ENCODE measurements at regions not wholly inside any gene's neighbourhood (a gene's known extent, or its start where the extent isn't known, plus 50 kb on each side); places are given as distances from the start of the nearest gene placed in this dataset.
"Not testable (repeated sequence)": the region's sequence is repeated elsewhere in the genome, so short reads cannot be mapped to it uniquely, and the experiment has no call there.

DNA sequence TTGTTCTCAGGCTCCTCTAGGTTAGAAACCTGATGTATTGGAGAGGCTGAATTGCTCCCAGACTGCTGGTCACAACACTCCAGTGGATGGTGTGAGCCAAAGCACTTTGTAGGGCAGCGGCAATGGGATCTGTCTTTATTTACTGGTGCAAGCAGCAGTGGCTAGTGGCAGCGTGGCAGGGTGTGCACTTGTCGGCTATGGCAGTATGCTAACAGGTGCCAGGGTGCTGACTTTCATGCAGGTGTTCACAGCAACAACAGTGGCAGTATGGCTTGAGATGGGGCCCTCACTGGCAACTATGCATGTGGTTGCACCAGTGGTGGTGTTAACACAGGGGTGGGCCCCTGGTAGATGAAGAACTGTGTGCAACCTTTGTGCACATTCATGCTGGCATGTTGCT lies 347.8 kb downstream of the DSC3 start:
- DNase-seq, result no peak

- DNase-seq, result no peak
Observed at GRCh38 chr18:30689216-30689615, 353.3 kb downstream of the DSC3 start.

DNA sequence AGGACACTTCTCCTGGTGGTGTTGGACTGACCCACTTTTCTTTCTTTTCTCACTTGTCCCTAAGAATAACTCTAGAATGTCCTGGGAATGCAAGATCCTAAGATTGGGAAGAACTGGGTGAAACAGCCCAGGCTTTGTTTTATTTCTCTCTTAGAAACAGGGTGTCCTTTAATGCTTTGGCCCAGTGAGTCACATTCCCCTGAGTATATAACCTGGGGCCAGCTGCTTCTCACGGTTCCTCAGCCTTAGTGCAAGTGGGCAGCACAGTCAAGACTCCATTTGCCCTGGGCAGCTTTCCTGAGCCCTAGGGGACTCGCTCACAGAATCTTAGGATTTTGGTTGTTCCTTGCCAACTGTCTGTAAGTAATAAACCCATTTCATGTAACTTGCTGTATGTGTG lies 355.0 kb downstream of the DSC3 start:
- DNase-seq, result no peak

DNA sequence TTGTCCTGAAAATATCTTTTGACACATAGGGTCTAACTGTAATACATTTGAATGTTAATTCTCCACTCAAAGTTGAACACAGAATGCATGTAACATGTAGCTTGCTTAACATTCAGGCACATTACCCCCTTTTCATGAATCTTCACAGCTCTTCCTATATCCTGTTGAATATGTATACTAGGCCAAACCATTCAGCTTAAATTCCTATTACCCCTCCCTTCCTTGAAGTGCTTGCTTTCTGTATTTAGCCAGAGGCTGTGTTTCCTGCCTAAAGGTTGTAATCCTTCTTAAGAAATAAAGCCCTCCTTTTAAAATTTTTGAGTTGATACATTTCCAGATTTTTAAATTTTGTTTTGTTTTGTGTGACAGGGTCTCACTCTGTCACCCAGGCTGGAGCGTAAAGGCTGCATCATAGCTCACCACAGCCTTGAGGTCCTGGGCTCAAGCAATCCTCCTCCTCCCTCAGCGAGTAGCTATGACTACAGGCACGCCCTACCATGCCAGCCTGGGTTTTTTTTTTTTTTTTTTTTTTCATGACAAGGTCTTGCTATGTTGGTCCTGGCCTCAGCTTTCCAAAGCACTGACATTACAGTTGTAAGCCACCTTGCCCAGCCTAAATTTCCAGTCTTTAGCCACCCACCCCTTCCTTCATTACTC lies 357.6 kb downstream of the DSC3 start:
- DNase-seq, result no peak

DNA sequence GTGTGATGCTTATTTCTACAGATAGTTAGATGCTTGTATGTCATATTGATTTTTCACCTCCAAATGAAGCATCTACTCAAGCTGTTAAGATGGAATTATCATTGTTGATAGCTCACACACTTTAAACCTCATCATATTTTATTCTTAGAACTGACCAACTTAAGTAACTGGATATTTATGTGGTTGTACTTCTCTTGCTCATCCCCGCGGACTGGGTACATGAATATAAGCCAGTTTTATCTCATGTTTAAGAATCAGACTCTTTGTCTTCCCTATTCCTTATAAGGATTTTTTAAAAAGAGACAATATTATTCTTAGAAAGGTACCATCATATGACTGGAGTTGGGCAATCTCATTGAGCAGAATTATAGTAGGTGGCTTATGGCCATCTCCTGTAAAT lies 358.7 kb downstream of the DSC3 start:
- no peak for DNase-seq

GRCh38 chr18:30682672-30683071 lies 359.9 kb downstream of the DSC3 start:
- DNase-seq, result no peak

- no peak for DNase-seq
Observed at GRCh38 chr18:30679285-30679930, 363.1 kb downstream of the DSC3 start.

GRCh38 chr18:30677813-30678212 lies 364.7 kb downstream of the DSC3 start:
- DNase-seq, result not testable (repeated sequence)

GRCh38 chr18:30676053-30676480 lies 366.5 kb downstream of the DSC3 start:
- no peak for DNase-seq

GRCh38 chr18:30675493-30675892 lies 367.0 kb downstream of the DSC3 start:
- no peak for DNase-seq

DNA sequence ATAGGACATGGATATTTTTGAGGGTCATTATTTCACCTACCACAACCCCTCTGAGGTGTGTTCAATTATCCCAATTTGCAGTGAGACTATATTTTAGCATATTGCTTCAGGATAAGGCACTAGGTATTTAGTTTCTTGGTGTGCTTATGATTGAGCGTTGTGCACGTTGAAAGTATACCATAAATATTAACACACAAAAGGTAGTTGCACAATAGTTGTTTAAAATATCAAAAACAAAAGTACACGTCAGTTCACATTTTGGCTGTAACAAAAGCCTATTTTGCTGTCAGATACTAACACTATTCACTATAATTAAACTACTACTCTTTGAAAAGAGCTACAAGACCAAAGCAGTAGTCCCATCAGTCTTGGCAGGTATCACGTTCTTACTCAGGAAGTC lies 367.5 kb downstream of the DSC3 start:
- no peak for DNase-seq

DNA sequence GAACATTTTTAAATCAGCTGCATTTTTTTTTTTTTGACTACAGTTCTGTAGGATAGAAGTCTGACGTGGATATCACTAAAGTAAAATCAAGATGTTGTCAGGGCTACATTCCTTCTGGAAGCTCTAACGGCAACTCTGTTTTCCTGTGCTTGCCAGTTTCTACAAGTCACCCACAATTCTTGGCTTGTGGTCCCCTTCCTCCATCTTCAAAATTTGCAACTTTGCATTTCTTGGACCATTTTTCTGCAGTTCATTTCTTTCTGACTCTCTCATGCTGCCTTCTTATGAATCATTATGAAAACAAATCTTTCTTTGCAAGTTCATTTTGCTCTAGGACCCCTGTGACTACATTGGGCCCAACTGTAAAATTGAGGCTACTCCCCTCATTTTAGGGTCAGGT lies 367.9 kb downstream of the DSC3 start:
- DNase-seq, result no peak

DNA sequence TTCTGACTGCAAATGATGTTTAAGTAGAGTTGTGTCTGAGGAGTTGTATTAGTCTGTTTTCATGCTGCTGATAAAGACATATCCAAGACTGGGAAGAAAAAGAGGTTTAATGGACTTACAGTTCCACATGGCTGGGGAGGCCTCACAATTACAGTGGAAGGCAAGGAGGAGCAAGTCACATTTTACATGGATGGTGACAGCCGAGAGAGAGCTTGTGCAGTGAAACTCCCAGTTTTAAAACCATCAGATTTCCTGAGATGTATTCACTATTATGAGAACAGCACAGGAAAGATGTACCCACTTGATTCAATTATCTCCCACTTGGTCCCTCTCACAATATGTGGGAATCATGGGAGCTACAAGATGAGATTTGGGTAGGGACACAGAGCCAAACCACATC lies 370.1 kb downstream of the DSC3 start:
- DNase-seq, result not testable (repeated sequence)

DNA sequence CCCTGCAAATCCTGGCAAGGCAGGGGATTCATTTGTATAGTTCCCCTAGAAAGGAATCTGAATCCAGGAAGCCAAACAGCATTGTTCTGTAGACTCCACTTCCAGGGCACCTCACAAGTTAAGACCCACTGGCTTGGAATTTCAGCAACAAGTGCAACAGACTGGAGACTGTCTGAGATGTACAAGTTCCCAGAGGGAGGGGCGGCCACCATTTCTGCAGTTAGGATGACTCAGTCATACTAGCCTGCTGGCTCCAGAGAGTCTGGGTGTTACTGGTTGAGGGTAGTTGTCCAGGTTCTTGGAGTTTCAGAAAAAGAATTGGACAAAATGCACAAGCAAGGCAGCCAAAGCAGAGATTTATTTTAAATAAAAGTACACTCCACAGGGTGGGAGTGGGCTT lies 384.2 kb downstream of the DSC3 start:
- no peak for DNase-seq

DNA sequence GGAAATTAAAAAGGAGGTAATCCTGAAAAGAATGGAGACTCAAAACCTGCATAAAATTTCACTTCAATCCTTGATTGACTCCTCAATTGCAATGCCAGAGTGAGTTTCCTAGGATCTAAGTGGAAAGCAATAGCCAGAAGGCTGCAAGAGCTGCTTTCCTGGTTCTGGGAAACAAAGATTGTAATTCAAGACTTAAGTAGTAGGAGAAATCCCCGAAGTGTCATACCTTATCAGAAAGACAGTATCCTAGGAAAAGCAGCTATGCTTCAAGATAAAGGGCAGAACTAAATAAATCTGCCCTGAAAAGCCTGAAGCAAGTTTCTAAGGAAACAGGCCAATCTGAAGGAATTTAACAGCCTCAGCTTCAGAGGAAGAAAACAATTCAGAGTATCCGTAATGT lies 390.2 kb downstream of the DSC3 start:
- no peak for DNase-seq

GRCh38 chr18:30650499-30650898 lies 392.0 kb downstream of the DSC3 start:
- DNase-seq, result no peak

DNA sequence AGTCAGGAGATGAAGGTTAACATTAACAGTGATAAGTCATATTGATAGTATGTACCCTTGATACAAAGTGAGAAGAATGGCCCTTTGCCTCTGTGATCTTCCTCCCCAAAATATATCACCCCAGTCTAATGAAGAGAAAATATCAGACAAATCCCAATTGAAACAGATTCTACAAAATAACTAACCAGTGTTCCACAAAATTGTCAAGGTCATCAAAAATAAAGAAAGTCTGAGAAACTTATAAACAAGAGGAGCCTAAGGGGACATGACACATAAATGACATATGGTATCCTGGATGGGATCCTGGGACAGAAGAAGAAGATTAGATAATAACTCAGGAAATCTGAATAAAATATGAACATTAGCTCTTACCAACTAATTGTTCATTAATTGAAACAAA lies 398.4 kb downstream of the DSC3 start:
- DNase-seq, result no peak

GRCh38 chr18:30639361-30639760 lies 403.2 kb downstream of the DSC3 start:
- no peak for DNase-seq

DNA sequence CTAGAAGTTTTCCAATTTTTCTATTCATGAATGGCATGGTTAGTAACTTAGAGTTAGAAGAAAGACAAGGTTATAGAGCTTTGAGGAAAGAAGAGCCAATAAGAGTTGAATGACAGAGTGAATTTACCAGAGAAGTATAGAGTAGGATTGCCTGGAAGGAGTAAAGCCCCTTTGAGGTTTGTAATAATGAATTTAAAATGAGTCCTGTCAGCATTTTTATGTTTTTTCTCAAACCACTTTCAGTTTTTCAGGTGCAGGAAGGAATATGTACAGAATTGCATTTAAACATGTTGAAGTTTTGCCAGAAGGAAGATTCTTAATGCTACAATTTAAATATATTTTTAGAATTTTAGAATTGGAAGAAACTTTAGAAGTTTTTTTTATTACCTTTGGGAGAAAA lies 408.3 kb downstream of the DSC3 start:
- no peak for DNase-seq

DNA sequence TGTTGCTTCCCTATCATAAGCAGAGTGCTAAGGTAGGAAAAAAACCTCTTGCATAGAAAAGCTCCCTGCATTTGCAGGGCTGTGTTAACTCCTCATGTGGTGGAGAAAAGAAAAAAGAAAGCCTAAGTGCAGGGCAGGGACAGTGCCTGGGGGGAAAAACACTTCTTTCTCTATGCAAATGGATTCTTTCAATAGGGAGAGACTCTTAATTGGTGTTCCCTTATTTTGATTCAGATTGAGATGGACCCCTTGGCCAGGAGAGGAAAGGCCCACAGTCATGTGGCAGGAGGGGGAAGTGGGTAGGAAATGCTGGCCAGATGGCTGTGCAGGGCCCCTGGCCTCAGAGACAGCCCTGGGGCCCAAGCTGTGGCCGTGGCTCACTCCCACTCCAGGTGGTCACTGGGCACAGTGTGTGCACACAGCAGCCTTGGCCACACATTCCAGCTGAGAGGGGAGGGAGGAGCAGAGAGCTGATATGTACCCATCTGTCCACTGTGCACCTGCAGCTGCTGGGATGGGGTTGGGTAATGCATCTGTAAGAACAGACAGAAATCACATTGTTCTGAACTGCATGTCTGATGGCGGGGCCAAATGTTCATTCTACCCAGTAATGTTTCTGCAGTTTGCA lies 410.4 kb downstream of the DSC3 start:
- DNase-seq, result no peak

- no peak for DNase-seq
Observed at GRCh38 chr18:30625961-30626360, 416.6 kb downstream of the DSC3 start.

GRCh38 chr18:30623401-30624065 lies 419.0 kb downstream of the DSC3 start:
- no peak for DNase-seq

DNA sequence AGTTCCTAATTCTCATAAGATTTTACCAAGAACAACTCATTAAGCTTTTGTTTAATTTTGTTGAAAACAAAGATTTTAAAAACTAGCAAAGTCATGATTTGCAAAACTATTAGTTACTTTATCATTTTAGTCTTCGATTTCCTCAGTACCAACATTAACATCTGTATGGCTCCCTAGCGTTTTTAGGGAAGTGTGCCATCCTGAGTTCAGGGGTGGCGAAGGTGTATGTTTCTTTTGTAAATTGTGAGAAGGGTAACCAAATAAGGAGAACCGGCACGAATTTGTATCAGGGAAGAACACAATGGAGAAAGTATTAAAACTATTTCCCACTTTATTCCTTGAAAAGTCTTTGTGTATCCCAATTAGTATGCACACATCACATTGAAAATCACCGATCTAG lies 419.9 kb downstream of the DSC3 start:
- no peak for DNase-seq

- DNase-seq, result no peak
Observed at GRCh38 chr18:30622104-30622503, 420.4 kb downstream of the DSC3 start.
